Activated CD8-positive, alpha-beta T cell treated with anti-CD3 and anti-CD28 coated beads, Interleukin-2, amount 10 ng/mL, durations not matched to agents 7 days and 5 days (primary cell): ENCODE measurements at regions not wholly inside any gene's neighbourhood (a gene's known extent, or its start where the extent isn't known, plus 50 kb on each side); places are given as distances from the start of the nearest gene placed in this dataset.
"Not testable (repeated sequence)": the region's sequence is repeated elsewhere in the genome, so short reads cannot be mapped to it uniquely, and the experiment has no call there.

Experiments
- ATAC-seq: fragments of 150-1000 bp; cut with Tn5 transposase; one replicate; pipeline ENCODE4 v1.10.0; 2021; ENCODE audit warnings: moderate library complexity
- CTCF ChIA-PET: fragments of 350-600 bp; sonication (Branson Sonifier 250); formaldehyde crosslinking; loops from one replicate; lab custom pipeline; 2021; ENCODE audit warnings: antibody characterized with exemption; lab: Charles Lee
- POLR2A ChIA-PET: fragments of 350-600 bp; sonication (Branson Sonifier 250); formaldehyde crosslinking; loops from one replicate; lab custom pipeline; 2021; ENCODE audit warnings: antibody characterized with exemption; lab: Charles Lee
- DNase-seq: peaks from one replicate; pipeline ENCODE4 v3.0.0-alpha.2; 2020
- H3K27ac Mint-ChIP-seq: one replicate; pipeline ENCODE4 v1.8.0; 2021; ENCODE audit warnings: mild to moderate bottlenecking, mixed read lengths
- H3K27me3 Mint-ChIP-seq: one replicate; pipeline ENCODE4 v1.8.0; 2021; ENCODE audit warnings: low read depth, mixed read lengths
- H3K36me3 Mint-ChIP-seq: one replicate; pipeline ENCODE4 v1.8.0; 2021; ENCODE audit warnings: low read depth, mixed read lengths
- H3K4me1 Mint-ChIP-seq: one replicate; pipeline ENCODE4 v1.8.0; 2021; ENCODE audit warnings: low read depth, mixed read lengths
- H3K4me3 Mint-ChIP-seq: one replicate; pipeline ENCODE4 v1.8.0; 2021; ENCODE audit warnings: mild to moderate bottlenecking, mixed read lengths
- H3K9me3 Mint-ChIP-seq: one replicate; pipeline ENCODE4 v1.8.0; 2022; ENCODE audit warnings: mixed read lengths; ENCODE audit not compliant: insufficient read depth

DNA sequence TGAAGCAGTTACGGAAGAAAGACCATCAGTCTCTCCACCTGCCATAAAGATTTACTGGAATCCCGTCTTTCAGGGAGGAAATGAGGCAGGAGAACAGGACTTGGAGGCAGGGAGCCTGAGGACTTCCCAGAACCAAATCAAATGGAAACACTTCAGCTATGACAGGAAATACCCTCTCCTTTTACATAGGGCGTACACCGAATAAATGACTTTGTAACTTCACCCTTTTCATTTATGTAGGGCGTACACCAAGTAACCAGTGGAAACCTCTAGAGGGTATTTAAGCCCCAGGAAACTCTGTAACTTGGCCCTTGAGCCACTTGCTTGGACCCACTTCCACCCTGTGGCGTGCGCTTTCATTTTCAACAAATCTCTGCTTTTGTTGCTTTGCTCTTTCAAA, 218.3 kb upstream of the SLC39A10 start:
- Mint-ChIP-seq H3K27me3 (no peaks in the 10 kb centered on the region), H3K36me3 (peaks cover 24% of the 10 kb centered on the region), H3K9me3 (peaks cover 31% of the 10 kb centered on the region), H3K27ac (no peak overlapping the region), H3K4me3 (no peak overlapping the region), H3K4me1 (peaks cover 12% of the 10 kb centered on the region)
- ChIA-PET POLR2A (interaction anchor here (0.6 kb wide), 1 partner anchor 297 kb away, joined by 3 read pairs; no protein-coding TSS in a partner anchor), CTCF (interaction anchor here (1.2 kb wide), 1 partner anchor 35 kb away, joined by 3 read pairs; no protein-coding TSS in a partner anchor)
- ATAC-seq: no peak
- DNase-seq: no peak

DNA sequence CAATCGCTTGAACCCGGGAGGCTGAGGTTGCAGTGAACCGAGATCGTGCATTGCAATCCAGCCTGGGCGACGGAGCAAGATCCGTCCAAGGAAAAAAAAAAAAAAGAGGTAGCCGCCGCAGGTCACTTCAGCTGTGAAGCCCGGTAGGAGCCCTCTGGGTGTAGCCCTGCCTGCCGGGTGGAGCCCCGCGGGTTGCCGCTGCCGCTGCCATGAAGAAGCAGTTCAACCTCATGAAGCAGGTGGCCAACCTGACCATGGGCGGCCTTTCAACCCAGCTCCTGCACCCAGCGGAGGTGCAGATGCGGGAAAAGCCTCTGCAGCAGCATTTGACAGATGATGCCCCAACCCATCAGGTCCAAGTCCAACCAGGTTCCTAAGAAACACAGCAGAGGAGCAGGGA, 219.5 kb upstream of the SLC39A10 start:
- ChIA-PET CTCF (no interaction called here), POLR2A (interaction anchor here (1.1 kb wide), 1 partner anchor 219 kb away, joined by 3 read pairs; the partner anchor contains the start of gene SLC39A10)
- Mint-ChIP-seq H3K9me3 (peaks cover 28% of the 10 kb centered on the region), H3K27ac (no peak overlapping the region), H3K4me1 (peaks cover 12% of the 10 kb centered on the region), H3K36me3 (peaks cover 22% of the 10 kb centered on the region), H3K4me3 (no peak overlapping the region), H3K27me3 (no peaks in the 10 kb centered on the region)
- DNase-seq (no peak), ATAC-seq (no peak)

DNA sequence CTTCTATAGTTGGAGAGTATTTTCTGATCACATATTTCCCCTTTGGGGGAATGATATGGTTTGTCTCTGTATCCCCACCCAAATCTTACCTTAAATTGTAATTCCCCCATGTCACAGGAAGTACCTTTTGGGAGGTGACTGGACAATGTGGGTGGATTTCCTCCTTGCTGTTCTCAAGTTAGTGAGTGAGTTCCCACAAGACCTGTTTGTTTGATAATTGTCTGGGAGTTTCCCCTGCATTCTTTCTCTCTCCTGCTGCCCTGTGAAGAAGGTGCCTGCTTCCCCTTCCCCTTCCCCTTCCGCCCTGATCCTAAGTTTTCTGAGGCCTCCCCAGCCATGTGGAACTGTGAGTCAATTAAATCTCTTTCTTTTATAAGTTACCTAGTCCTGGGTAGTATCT, 222.7 kb upstream of the SLC39A10 start:
- CTCF ChIA-PET: no interaction called here
- no peak overlapping the region for H3K4me3 Mint-ChIP-seq
- DNase-seq: no peak
- H3K36me3 Mint-ChIP-seq: peaks cover 6% of the 10 kb centered on the region
- ATAC-seq: no peak
- H3K9me3 Mint-ChIP-seq: peaks cover 7% of the 10 kb centered on the region
- no peak overlapping the region for H3K27ac Mint-ChIP-seq
- H3K27me3 Mint-ChIP-seq: no peaks in the 10 kb centered on the region
- peaks cover 12% of the 10 kb centered on the region for H3K4me1 Mint-ChIP-seq
- POLR2A ChIA-PET: no interaction called here

DNA sequence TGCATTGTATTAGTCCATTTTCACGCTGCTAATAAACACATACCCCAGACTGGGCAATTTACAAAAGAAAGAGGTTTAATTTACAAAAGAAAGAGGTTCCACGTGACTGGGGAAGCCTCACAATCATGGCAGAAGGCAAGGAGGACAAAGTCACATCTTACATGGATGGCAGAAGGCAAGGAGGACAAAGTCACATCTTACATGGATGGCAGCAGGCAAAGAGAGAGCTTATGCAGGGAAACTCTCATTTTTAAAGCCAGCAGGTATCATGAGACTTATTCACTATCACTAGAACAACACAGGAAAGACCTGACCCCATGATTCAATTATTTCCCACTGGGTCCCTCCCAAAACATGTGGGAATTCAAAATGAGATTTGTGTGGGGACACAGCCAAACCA, 223.3 kb upstream of the SLC39A10 start:
- H3K27me3 Mint-ChIP-seq, DNase-seq, H3K4me1 Mint-ChIP-seq, H3K4me3 Mint-ChIP-seq, POLR2A ChIA-PET, ATAC-seq, H3K27ac Mint-ChIP-seq, CTCF ChIA-PET, H3K36me3 Mint-ChIP-seq, H3K9me3 Mint-ChIP-seq: not testable (repeated sequence)

DNA sequence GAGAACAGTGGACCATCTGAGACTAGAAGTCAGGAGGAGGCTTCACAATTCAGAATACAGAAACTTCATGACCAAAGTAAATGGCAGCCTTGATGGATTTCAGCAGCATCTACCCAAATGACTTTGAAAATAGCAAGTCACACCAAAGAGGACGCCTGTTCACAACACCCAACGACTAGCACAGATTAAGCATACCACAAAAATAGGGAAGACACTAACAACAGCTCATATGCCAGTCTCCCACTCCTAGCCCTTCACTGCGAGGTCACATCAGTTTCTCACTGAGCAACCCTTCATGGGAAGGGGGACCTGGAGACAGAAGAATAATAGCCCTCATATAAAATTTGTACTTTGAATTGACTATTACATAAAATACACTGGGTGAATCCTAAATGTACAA, 228.4 kb upstream of the SLC39A10 start:
- Mint-ChIP-seq H3K9me3 (no peaks in the 10 kb centered on the region), H3K36me3 (no peaks in the 10 kb centered on the region), H3K4me1 (no peaks in the 10 kb centered on the region), H3K27me3 (no peaks in the 10 kb centered on the region), H3K27ac (no peak overlapping the region), H3K4me3 (no peak overlapping the region)
- ATAC-seq: no peak
- POLR2A ChIA-PET: no interaction called here
- no peak for DNase-seq
- CTCF ChIA-PET: no interaction called here

DNA sequence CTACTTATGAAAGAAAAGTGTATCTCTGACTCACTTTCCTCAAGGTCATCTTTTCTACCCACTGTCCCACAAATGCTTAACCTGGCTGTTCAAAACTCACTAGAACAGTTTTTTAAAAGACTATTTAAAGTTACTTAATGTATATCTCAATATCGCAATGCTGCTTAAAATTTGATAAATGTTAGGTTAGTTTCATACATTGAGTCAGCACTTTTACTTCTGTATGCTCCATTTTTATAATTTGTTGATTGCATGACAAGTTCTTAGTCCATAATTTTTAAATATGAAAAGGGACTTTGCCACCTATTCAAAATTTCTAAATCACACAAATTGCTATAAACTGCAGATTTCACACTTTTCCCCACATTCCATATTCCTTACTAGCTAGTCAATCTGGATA, 231.7 kb upstream of the SLC39A10 start:
- Mint-ChIP-seq H3K9me3 (no peaks in the 10 kb centered on the region), H3K27me3 (no peaks in the 10 kb centered on the region), H3K36me3 (no peaks in the 10 kb centered on the region), H3K4me3 (no peak overlapping the region), H3K27ac (no peak overlapping the region), H3K4me1 (no peaks in the 10 kb centered on the region)
- ATAC-seq (no peak), DNase-seq (no peak)
- ChIA-PET CTCF (no interaction called here), POLR2A (no interaction called here)

DNA sequence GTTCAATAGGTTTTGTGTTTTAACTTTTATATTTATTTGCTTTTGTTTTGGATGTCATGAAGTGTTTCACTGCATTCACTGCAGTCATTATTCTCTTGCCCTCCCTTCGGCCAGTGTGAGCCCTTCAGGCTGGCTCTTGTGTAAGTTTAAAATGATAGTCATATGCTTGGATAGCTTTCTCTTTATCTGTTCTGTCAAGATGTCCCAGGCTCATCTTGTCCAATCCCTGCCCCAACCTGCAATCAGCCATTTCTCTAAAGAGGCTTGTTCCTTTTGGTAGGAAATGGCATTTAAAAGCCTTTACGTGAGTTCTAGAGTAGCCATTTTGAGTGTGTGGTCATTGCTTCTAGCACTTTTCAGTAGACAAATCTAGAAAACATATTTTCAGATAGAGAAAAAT, 238.0 kb upstream of the SLC39A10 start:
- ATAC-seq: no peak
- no peak for DNase-seq
- Mint-ChIP-seq H3K27me3 (no peaks in the 10 kb centered on the region), H3K36me3 (peaks cover 2% of the 10 kb centered on the region), H3K4me3 (no peak overlapping the region), H3K9me3 (peaks cover 4% of the 10 kb centered on the region), H3K27ac (no peak overlapping the region), H3K4me1 (no peaks in the 10 kb centered on the region)
- ChIA-PET POLR2A (no interaction called here), CTCF (no interaction called here)

DNA sequence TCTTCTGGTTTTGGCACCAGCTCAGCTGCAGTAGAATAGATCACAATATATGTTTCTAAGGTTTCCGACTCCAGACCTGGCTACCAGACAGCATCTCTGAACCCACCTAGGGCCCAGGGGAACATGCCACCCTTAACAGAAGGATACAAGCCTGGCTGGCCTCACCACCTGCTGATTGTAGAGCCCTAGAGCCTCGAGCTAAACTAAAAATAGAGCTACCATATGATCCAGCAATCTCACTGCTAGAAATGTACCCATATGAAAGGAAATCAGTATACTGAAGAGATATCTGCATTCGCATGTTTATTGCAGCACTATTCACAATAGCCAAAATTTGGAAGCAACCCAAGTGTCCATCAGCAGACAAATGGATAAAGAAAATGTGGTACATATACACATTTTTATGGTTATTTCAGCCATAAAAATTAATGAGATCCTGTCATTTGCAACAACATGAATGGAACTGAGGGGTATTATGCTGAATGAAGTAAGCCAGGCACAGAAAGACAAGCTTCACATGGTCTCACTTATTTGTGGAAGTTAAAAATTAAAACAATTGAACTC, 242.4 kb upstream of the SLC39A10 start:
- ChIA-PET CTCF (no interaction called here), POLR2A (no interaction called here)
- H3K4me3 Mint-ChIP-seq: no peak overlapping the region
- H3K27ac Mint-ChIP-seq: no peak overlapping the region
- no peak for DNase-seq
- ATAC-seq: no peak
- peaks cover 5% of the 10 kb centered on the region for H3K36me3 Mint-ChIP-seq
- H3K9me3 Mint-ChIP-seq: peaks cover 4% of the 10 kb centered on the region
- peaks cover 5% of the 10 kb centered on the region for H3K4me1 Mint-ChIP-seq
- no peaks in the 10 kb centered on the region for H3K27me3 Mint-ChIP-seq

DNA sequence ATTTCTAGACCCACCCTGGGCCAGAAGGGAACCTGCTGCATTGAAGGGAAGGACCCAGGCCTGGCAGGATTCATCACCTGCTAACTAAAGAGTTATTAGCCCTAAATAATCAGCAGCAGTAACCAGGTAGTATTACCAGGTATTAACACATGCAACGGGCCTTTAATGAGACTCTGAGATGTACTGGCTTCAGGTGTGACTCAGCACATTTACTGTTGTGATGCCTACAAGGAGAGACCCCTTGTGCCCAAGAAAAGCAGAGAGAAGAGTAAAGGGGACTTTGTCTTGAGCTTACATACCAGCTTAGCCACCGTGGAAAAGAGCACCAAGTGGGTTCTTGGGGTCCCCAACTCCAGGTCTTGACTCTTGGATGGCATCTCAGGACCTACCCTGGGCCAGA, 243.1 kb upstream of the SLC39A10 start:
- Mint-ChIP-seq H3K36me3 (peaks cover 2% of the 10 kb centered on the region), H3K4me1 (peaks cover 5% of the 10 kb centered on the region), H3K27ac (no peak overlapping the region), H3K4me3 (no peak overlapping the region), H3K27me3 (no peaks in the 10 kb centered on the region), H3K9me3 (peaks cover 4% of the 10 kb centered on the region)
- CTCF ChIA-PET: no interaction called here
- ATAC-seq: no peak
- DNase-seq: no peak
- POLR2A ChIA-PET: no interaction called here

DNA sequence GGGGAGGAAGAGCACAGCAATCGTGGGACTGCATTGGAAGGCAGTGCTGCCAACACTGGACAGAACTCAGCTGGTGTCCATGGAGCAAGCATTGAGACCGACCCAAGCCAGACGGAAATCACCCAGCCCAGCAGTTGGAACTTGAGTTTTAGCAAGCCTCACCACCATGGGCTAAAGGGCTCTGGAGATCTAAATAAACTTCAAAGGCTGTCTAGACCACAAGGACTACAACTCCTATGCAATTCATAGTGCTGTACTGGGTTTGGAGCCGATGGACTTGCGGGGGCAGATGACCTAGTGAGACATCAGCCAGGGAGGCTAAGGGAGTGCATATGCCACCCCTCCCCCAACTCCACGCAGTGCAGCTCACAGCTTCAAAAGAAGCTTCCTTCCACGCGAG, 243.6 kb upstream of the SLC39A10 start:
- Mint-ChIP-seq H3K36me3 (peaks cover 2% of the 10 kb centered on the region), H3K4me1 (peaks cover 5% of the 10 kb centered on the region), H3K4me3 (no peak overlapping the region), H3K27me3 (no peaks in the 10 kb centered on the region), H3K27ac (no peak overlapping the region), H3K9me3 (peaks cover 4% of the 10 kb centered on the region)
- CTCF ChIA-PET: no interaction called here
- no peak for DNase-seq
- POLR2A ChIA-PET: no interaction called here
- no peak for ATAC-seq

DNA sequence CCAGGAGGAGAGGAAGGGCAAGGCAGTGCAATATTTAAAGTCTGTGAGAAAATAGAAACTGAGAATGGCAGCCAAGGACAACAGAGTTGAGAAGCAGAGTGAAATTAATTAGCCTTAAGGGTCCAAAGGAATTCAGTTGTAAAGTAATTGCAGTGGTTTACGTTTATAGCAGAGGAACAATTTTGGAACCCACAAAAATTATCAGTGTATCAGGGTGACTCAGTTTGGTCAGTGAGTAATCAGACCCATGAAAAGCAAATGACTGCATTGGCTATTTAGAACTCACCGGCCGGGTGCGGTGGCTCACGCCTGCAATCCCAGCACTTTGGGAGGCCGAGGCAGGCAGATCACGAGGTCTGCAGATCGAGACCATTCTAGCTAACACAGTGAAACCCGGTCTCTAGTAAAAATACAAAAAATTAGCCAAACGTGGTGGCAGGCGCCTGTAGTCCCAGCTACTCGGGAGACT, 245.8 kb upstream of the SLC39A10 start:
- peaks cover 19% of the 10 kb centered on the region for H3K4me1 Mint-ChIP-seq
- CTCF ChIA-PET: interaction anchor here (1.8 kb wide), 1 partner anchor 25 kb away, joined by 4 read pairs; no protein-coding TSS in a partner anchor
- H3K27ac Mint-ChIP-seq: no peak overlapping the region

DNA sequence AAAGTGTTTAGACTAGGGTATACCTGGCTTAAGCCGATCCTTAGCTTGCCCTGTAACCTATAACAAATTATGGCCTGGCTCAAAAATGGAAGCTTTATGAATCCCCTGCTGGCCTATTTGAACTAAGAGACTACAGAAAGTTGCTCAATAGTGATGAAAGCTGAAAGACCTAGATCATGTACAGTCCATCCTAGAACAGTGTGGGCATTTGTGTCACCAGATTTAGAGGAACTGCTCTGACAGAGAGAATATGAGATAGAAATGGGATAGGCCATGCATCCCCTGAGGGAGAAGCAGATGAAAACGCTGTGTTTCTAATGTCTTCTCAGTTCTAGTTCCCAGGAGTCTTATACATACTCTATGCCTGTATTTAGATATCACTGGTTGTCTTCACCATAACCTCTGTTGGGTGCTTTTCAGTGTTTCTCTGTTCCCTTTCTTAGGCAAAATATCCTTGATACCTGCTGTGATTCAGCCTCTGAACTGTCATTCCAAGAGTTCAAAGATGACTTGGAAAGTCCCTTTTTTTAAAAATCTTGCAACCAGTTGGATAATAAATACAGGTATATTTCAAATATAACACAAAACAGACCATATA, 246.9 kb upstream of the SLC39A10 start:
- Mint-ChIP-seq H3K36me3 (peaks cover 2% of the 10 kb centered on the region), H3K4me3 (no peak overlapping the region), H3K27me3 (no peaks in the 10 kb centered on the region), H3K27ac (no peak overlapping the region), H3K4me1 (peaks cover 24% of the 10 kb centered on the region), H3K9me3 (no peaks in the 10 kb centered on the region)
- CTCF ChIA-PET: interaction anchor here (1.3 to 1.8 kb wide), 2 partner anchors 24 to 250 kb away, joined by 4 to 5 read pairs; no protein-coding TSS in a partner anchor
- POLR2A ChIA-PET: no interaction called here
- ATAC-seq: no peak
- no peak for DNase-seq

More for the DNA sequence above, 245.8 kb upstream of the SLC39A10 start:
- no peak overlapping the region for H3K4me3 Mint-ChIP-seq
- ATAC-seq (no peak), DNase-seq (no peak)
- H3K9me3 Mint-ChIP-seq: no peaks in the 10 kb centered on the region
- POLR2A ChIA-PET: no interaction called here
- H3K36me3 Mint-ChIP-seq: peaks cover 2% of the 10 kb centered on the region
- no peaks in the 10 kb centered on the region for H3K27me3 Mint-ChIP-seq
